H1 (cell line): ENCODE measurements at regions not wholly inside any gene's neighbourhood (a gene's known extent, or its start where the extent isn't known, plus 50 kb on each side); places are given as distances from the start of the nearest gene placed in this dataset.
A peak's percentile ranks its signal among the peaks of the same experiment; 100 is the strongest.

Experiments used
- CTCF ChIA-PET: fragments of 300-600 bp; sonication (Branson Sonifier 250); formaldehyde crosslinking; loops from one replicate; lab custom pipeline; 2021; ENCODE audit not compliant: partially characterized antibody; lab: Charles Lee
- POLR2A ChIA-PET: fragments of 300-600 bp; sonication (Branson Sonifier 250); formaldehyde crosslinking; loops from one replicate; lab custom pipeline; 2021; ENCODE audit warnings: inconsistent platforms; ENCODE audit not compliant: partially characterized antibody; lab: Charles Lee
- DNase-seq, 2 experiments: peaks; one replicate each; pipeline versions ENCODE4 v3.0.0 to v3.0.0-alpha.2; 2010 to 2022; ENCODE audit warnings: low spot score in 2 of 2, low read depth in 1 of 2, mixed read lengths in 1 of 2
- FAIRE-seq: peaks from 2 replicates; lab custom pipeline; 2011; peaks lifted over from hg19 to GRCh38; lab: Jason Lieb, UNC
- H2AFZ ChIP-seq: 2 replicates; pipeline ENCODE4 v1.8.1; 2012; ENCODE audit warnings: low read length, inconsistent platforms
- H2AK5ac ChIP-seq: 2 replicates; pipeline ENCODE4 v1.6.1; 2013; ENCODE audit warnings: low read depth, low read length
- H2BK120ac ChIP-seq: replicated peaks from 2 replicates; pipeline ENCODE3; 2013; ENCODE audit warnings: low read depth, low read length, inconsistent platforms
- H2BK12ac ChIP-seq: 2 replicates; pipeline ENCODE4 v1.6.1; 2013; ENCODE audit warnings: low read depth, low read length
- H2BK15ac ChIP-seq: 2 replicates; pipeline ENCODE4 v1.6.1; 2013; ENCODE audit warnings: low read length
- H2BK20ac ChIP-seq: 2 replicates; pipeline ENCODE4 v1.6.1; 2013; ENCODE audit warnings: low read length
- H2BK5ac ChIP-seq: 2 replicates; pipeline ENCODE4 v1.6.1; 2013; ENCODE audit warnings: low read depth, low read length
- H3K14ac ChIP-seq: 2 replicates; pipeline ENCODE4 v1.6.1; 2013; ENCODE audit warnings: inconsistent platforms; ENCODE audit not compliant: insufficient read length
- H3K18ac ChIP-seq: 2 replicates; pipeline ENCODE4 v1.6.1; 2013; ENCODE audit warnings: low read length; ENCODE audit errors: extremely low read depth
- H3K23ac ChIP-seq: 2 replicates; pipeline ENCODE4 v1.6.1; 2013; ENCODE audit warnings: inconsistent platforms; ENCODE audit not compliant: insufficient read length
- H3K23me2 ChIP-seq: 2 replicates; pipeline ENCODE4 v1.6.1; 2013; ENCODE audit warnings: low read depth, low read length
- H3K27ac ChIP-seq: 2 replicates; pipeline ENCODE4 v1.6.1; 2011; ENCODE audit warnings: low read depth, low read length, inconsistent platforms
- H3K27me3 ChIP-seq, 4 experiments: replicated peaks in 1 of 4; 1 replicate in 1 of 4; 2 replicates in 3 of 4; pipeline versions ENCODE4 v1.6.1 to v1.8.1; 2011 to 2013; ENCODE audit warnings: low read length in 3 of 4, mild to moderate bottlenecking in 3 of 4, inconsistent platforms in 2 of 4, mixed read lengths in 2 of 4, moderate library complexity in 1 of 4; ENCODE audit not compliant: control insufficient read depth in 3 of 4, insufficient read depth in 3 of 4; ENCODE audit errors: extremely low read depth in 1 of 4
- H3K36me3 ChIP-seq, 4 experiments: 2 replicates each; pipeline versions ENCODE4 v1.6.1 to v1.8.1; 2011 to 2013; ENCODE audit warnings: mild to moderate bottlenecking in 4 of 4, low read length in 3 of 4, moderate library complexity in 2 of 4, control low read depth in 1 of 4, inconsistent platforms in 1 of 4; ENCODE audit not compliant: insufficient read depth in 4 of 4, control insufficient read depth in 2 of 4
- H3K4ac ChIP-seq: replicated peaks from 2 replicates; pipeline ENCODE3; 2013; ENCODE audit warnings: low read length, low read depth, mixed read lengths, inconsistent platforms; ENCODE audit not compliant: insufficient read length
- H3K4me1 ChIP-seq, 4 experiments: replicated peaks in 1 of 4; 1 replicate in 1 of 4; 2 replicates in 3 of 4; pipeline versions ENCODE4 v1.6.1 to v1.8.1; 2011 to 2013; ENCODE audit warnings: low read length in 3 of 4, inconsistent platforms in 2 of 4, mixed read lengths in 1 of 4; ENCODE audit not compliant: insufficient read depth in 4 of 4, control insufficient read depth in 3 of 4
- H3K4me2 ChIP-seq, 2 experiments: 2 replicates each; pipeline versions ENCODE4 v1.6.1 to v1.8.1; 2011 to 2013; ENCODE audit warnings: low read depth in 2 of 2, low read length in 2 of 2, control low read depth in 1 of 2, inconsistent platforms in 1 of 2, mild to moderate bottlenecking in 1 of 2; ENCODE audit not compliant: insufficient read depth in 1 of 2
- H3K4me3 ChIP-seq, 4 experiments: fragments of 200-600, 300-600 bp in 1 of 4; sonication (generic), shearing (Covaris generic), sonication (Bioruptor Twin) in 1 of 4; 2 replicates each; pipeline versions ENCODE4 v1.5.1 to v1.8.1; 2011 to 2016; ENCODE audit warnings: low read length in 4 of 4, low read depth in 3 of 4, control low read depth in 2 of 4, inconsistent platforms in 2 of 4, mild to moderate bottlenecking in 2 of 4, mixed read lengths in 1 of 4, moderate library complexity in 1 of 4; ENCODE audit not compliant: insufficient read depth in 2 of 4; ENCODE audit errors: extremely low read depth in 1 of 4
- H3K56ac ChIP-seq: replicated peaks from 2 replicates; pipeline ENCODE3; 2013; ENCODE audit warnings: low read depth, mild to moderate bottlenecking, mixed read lengths, low read length, inconsistent platforms; ENCODE audit not compliant: insufficient read length
- H3K79me1 ChIP-seq: 2 replicates; pipeline ENCODE4 v1.6.1; 2013; ENCODE audit warnings: low read depth, low read length, control low read depth
- H3K79me2 ChIP-seq, 2 experiments: 2 replicates each; pipeline versions ENCODE4 v1.6.1 to v1.8.1; 2012 to 2013; ENCODE audit warnings: low read length in 2 of 2, mild to moderate bottlenecking in 2 of 2, inconsistent platforms in 1 of 2; ENCODE audit not compliant: insufficient read depth in 2 of 2, control insufficient read depth in 1 of 2
- H3K9ac ChIP-seq, 4 experiments: replicated peaks in 1 of 4; 1 replicate in 1 of 4; 2 replicates in 3 of 4; pipeline versions ENCODE4 v1.6.1 to v1.8.1; 2011 to 2013; ENCODE audit warnings: low read depth in 3 of 4, low read length in 3 of 4, control low read depth in 2 of 4, mild to moderate bottlenecking in 2 of 4, moderate library complexity in 2 of 4, inconsistent platforms in 1 of 4; ENCODE audit errors: extremely low read depth in 1 of 4
- H3K9me3 ChIP-seq, 2 experiments: 2 replicates each; pipeline versions ENCODE4 v1.6.1 to v1.8.1; 2012 to 2013; ENCODE audit warnings: mild to moderate bottlenecking in 2 of 2, moderate library complexity in 2 of 2, control low read depth in 1 of 2, inconsistent platforms in 1 of 2, low read depth in 1 of 2, low read length in 1 of 2, mixed read lengths in 1 of 2; ENCODE audit not compliant: insufficient read depth in 2 of 2
- H4K20me1 ChIP-seq, 2 experiments: replicated peaks in 1 of 2; 2 replicates each; pipeline versions ENCODE3 to v1.8.1; 2011 to 2013; ENCODE audit warnings: inconsistent platforms in 2 of 2, low read length in 2 of 2, mild to moderate bottlenecking in 1 of 2; ENCODE audit not compliant: insufficient read depth in 2 of 2, control insufficient read depth in 1 of 2
- H4K5ac ChIP-seq: 2 replicates; pipeline ENCODE4 v1.6.1; 2013; ENCODE audit warnings: low read length, low read depth, mixed read lengths, inconsistent platforms; ENCODE audit not compliant: insufficient read length
- H4K8ac ChIP-seq: 2 replicates; pipeline ENCODE4 v1.8.0; 2013; ENCODE audit warnings: mild to moderate bottlenecking, moderate library complexity, low read length, inconsistent platforms; ENCODE audit not compliant: insufficient read depth; ENCODE audit errors: extremely low read depth
- H4K91ac ChIP-seq: replicated peaks from 2 replicates; pipeline ENCODE3; 2013; ENCODE audit warnings: low read length, mixed read lengths, inconsistent platforms; ENCODE audit not compliant: insufficient read length
- ATF2 ChIP-seq: IDR thresholded peaks from 2 replicates; pipeline ENCODE4 v1.6.1; 2012; ENCODE audit warnings: low read length, inconsistent platforms
- BACH1 ChIP-seq: IDR thresholded peaks from 2 replicates; pipeline ENCODE4 v1.6.1; 2012; ENCODE audit warnings: low read length, improper control_type of control experiment
- CTCF ChIP-seq, 3 experiments: IDR thresholded peaks; 1 replicate in 2 of 3; 2 replicates in 1 of 3; pipeline versions ENCODE4 v1.5.1 to v1.6.1; 2011; ENCODE audit warnings: low read length in 3 of 3, mild to moderate bottlenecking in 3 of 3, inconsistent platforms in 2 of 3, low read depth in 1 of 3, moderate library complexity in 1 of 3; ENCODE audit not compliant: insufficient read depth in 1 of 3; ENCODE audit errors: control extremely low read depth in 1 of 3
- GTF2F1 ChIP-seq: IDR thresholded peaks from 2 replicates; pipeline ENCODE4 v1.6.1; 2012; ENCODE audit warnings: low read depth, low read length, improper control_type of control experiment, borderline replicate concordance
- HDAC6 ChIP-seq: IDR thresholded peaks from one replicate; pipeline ENCODE4 v1.7.1; 2012; ENCODE audit warnings: low read depth, mild to moderate bottlenecking, inconsistent platforms, low read length, moderate library complexity
- MAFK ChIP-seq: IDR thresholded peaks from 2 replicates; pipeline ENCODE4 v1.6.1; 2012; ENCODE audit warnings: low read depth, mild to moderate bottlenecking, improper control_type of control experiment, low read length
- SIX5 ChIP-seq: IDR thresholded peaks from 2 replicates; pipeline ENCODE4 v1.6.1; 2011; ENCODE audit warnings: mild to moderate bottlenecking, low read depth, low read length
- TCF12 ChIP-seq: IDR thresholded peaks from 2 replicates; pipeline ENCODE4 v1.6.1; 2011; ENCODE audit warnings: low read depth, mild to moderate bottlenecking, low read length
- YY1 ChIP-seq: IDR thresholded peaks from 2 replicates; pipeline ENCODE4 v1.6.1; 2011; ENCODE audit warnings: low read depth, mild to moderate bottlenecking, low read length
- WGBS, 2 experiments: shearing (Covaris generic) in 1 of 2; methylation state at CpG; one replicate each; pipeline versions ENCODE4 v1.1.6 to v1.1.7; 2013 to 2015; ENCODE audit warnings: low lambda C conversion rate in 2 of 2, mixed read lengths in 2 of 2, inconsistent platforms in 1 of 2, low coverage in 1 of 2, missing lambda C conversion rate in 1 of 2; ENCODE audit not compliant: insufficient replicate concordance in 2 of 2, insufficient coverage in 1 of 2, insufficient read length in 1 of 2; ENCODE audit errors: extremely low coverage in 1 of 2, missing lambda C conversion rate in 1 of 2; 5-methylcytosine and 5-hydroxymethylcytosine counted together

- no peaks in the 10 kb centered on the region for H3K36me3 ChIP-seq
- H3K4me2 ChIP-seq, result no peak overlapping the region
- H4K91ac ChIP-seq, result no peak overlapping the region
- H3K27ac ChIP-seq, result no peak overlapping the region
- H3K56ac ChIP-seq, result no peak overlapping the region
- no peak overlapping the region; the same call in 1 of the 2 replicates for H4K8ac ChIP-seq
- no peak overlapping the region for H3K23ac ChIP-seq
- TF ChIP-seq ATF2 (no peak), BACH1 (no peak), SIX5 (no peak), CTCF (IDR thresholded peaks at IDR 0.05; ENCODE audit: control extremely low read depth in 1 of 3, insufficient read depth in 1 of 3, low read depth in 1 of 3, low read length in 3 of 3) (no peak), HDAC6 (no peak), YY1 (no peak), GTF2F1 (no peak), MAFK (no peak), TCF12 (no peak)
- H3K4me3 ChIP-seq, result no peak overlapping the region
- no peak overlapping the region for H2AK5ac ChIP-seq
- H2BK120ac ChIP-seq, result no peak overlapping the region
- H3K4ac ChIP-seq, result no peak overlapping the region
- no peaks in the 10 kb centered on the region for H4K20me1 ChIP-seq
- H3K4me1 ChIP-seq, result peaks cover 0 to 5% (median 0%) of the 10 kb centered on the region in 4 experiments; a peak in 1 of 7 replicates
- H3K23me2 ChIP-seq, result no peaks in the 10 kb centered on the region
- no peaks in the 10 kb centered on the region for H3K79me1 ChIP-seq
- no peak overlapping the region for H3K9ac ChIP-seq
- H2BK15ac ChIP-seq, result no peak overlapping the region
- H3K79me2 ChIP-seq, result no peaks in the 10 kb centered on the region
- H2BK20ac ChIP-seq, result no peak overlapping the region
- no peak overlapping the region for H2BK12ac ChIP-seq
- peaks cover 0 to 3% of the 10 kb centered on the region in 2 experiments; a peak in 1 of 4 replicates for H3K9me3 ChIP-seq
- no peak overlapping the region for H3K14ac ChIP-seq
- no peak overlapping the region for H2BK5ac ChIP-seq
- H4K5ac ChIP-seq, result no peak overlapping the region
- ChIA-PET CTCF (interaction anchor here (0.9 to 1.5 kb wide), 3 partner anchors 9 to 22 kb away, joined by 3 to 4 read pairs (median 4); no protein-coding TSS in a partner anchor), POLR2A (no interaction called here)
- H3K18ac ChIP-seq, result 0 out of 2 replicates have a peak overlapping the region, but pooled peaks have one; percentile 7
- FAIRE-seq (no peak), DNase-seq (no peak)
- WGBS, 2 experiments, result 89% methylated on average over 6 of the region's 6 CpGs; no CpG with 5 or more reads in 1 of the 2 experiments
- no peaks in the 10 kb centered on the region for H3K27me3 ChIP-seq
- H2AFZ ChIP-seq, result no peak overlapping the region; the same call in 1 of the 2 replicates
Observed at GRCh38 chr3:33989229-33989628, 190.8 kb downstream of the PDCD6IP start.
